SU-DHL-6 (cell line): ENCODE measurements at regions not wholly inside any gene's neighbourhood (a gene's known extent, or its start where the extent isn't known, plus 50 kb on each side); places are given as distances from the start of the nearest gene placed in this dataset.

Experiments used
- EZH2phosphoT487 ChIP-seq: fragments of 200-600 bp; sonication (generic), shearing (Covaris generic); conservative IDR thresholded peaks from 2 replicates; pipeline ENCODE4 v1.6.1; 2018; ENCODE audit warnings: mild to moderate bottlenecking, antibody characterized with exemption, low read length, moderate library complexity, mixed read lengths
- TF ChIP-seq, protein P1 (sequence below): fragments of 200-600 bp; sonication (generic); IDR thresholded peaks from one replicate; pipeline ENCODE4 v1.5.1; 2017; ENCODE audit warnings: antibody characterized with exemption, mild to moderate bottlenecking, low read length, moderate library complexity; ENCODE audit not compliant: insufficient read depth, poor library complexity, severe bottlenecking

DNA sequence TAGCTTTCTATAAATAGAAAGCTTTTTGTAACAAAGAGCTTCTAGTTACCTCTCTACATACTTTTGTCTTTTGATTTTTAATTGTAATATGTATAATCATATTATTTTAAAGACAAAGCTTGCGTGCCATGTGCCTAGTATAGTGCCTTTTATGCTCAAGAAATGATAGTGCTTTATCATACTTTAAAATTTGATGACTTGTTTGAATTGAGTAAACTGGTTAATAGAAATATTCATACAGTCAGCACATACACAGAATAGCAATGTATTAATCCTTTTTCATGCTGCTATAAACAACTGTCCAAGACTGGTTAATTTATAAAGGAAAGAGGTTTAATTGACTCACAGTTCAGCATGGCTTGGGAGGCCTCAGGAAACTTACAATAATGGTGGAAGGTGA is 313.0 kb downstream of the FRK start:
- TF ChIP-seq, protein P1, sequence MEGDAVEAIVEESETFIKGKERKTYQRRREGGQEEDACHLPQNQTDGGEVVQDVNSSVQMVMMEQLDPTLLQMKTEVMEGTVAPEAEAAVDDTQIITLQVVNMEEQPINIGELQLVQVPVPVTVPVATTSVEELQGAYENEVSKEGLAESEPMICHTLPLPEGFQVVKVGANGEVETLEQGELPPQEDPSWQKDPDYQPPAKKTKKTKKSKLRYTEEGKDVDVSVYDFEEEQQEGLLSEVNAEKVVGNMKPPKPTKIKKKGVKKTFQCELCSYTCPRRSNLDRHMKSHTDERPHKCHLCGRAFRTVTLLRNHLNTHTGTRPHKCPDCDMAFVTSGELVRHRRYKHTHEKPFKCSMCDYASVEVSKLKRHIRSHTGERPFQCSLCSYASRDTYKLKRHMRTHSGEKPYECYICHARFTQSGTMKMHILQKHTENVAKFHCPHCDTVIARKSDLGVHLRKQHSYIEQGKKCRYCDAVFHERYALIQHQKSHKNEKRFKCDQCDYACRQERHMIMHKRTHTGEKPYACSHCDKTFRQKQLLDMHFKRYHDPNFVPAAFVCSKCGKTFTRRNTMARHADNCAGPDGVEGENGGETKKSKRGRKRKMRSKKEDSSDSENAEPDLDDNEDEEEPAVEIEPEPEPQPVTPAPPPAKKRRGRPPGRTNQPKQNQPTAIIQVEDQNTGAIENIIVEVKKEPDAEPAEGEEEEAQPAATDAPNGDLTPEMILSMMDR = no peak
- TF ChIP-seq EZH2phosphoT487 = no peak
